ENCODE measurements at regions not wholly inside any gene's neighbourhood (a gene's known extent, or its start where the extent isn't known, plus 50 kb on each side); places are given as distances from the start of the nearest gene placed in this dataset.

DNA sequence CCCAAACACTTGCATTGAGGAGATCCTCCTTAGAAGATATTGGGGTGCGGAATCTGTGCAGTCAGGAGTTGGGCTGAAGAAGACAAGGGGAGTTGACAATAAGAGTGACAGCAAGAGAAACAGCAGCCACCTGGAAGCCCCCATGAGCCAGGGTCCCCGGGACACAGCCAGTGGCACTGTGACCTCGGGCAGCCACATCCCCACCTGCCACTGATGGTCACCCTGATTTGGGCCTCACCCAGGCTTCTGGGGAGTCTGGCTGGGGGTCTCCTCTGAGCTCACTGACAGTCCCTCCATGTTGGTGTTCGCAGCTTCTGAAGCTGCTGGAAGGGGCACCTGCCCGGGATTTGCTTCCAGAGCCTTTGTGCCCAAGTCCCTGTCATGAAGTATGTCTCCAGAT lies 123.5 kb downstream of the TTLL2 start:
- peak; percentile 81 for DNase-seq (ENCODE audit: low spot score)
- Mint-ChIP-seq H3K36me3 (ENCODE audit: low read depth) (no peaks in the 10 kb centered on the region), H3K4me3 (ENCODE audit: unreplicated experiment) (no peak overlapping the region), H3K9me3 (ENCODE audit: low read depth) (no peaks in the 10 kb centered on the region), H3K27me3 (ENCODE audit: low read depth) (peaks cover 7% of the 10 kb centered on the region), H3K27ac (ENCODE audit: unreplicated experiment) (no peak overlapping the region), H3K4me1 (ENCODE audit: low read depth) (no peaks in the 10 kb centered on the region)
- TF ChIP-seq, protein P1, sequence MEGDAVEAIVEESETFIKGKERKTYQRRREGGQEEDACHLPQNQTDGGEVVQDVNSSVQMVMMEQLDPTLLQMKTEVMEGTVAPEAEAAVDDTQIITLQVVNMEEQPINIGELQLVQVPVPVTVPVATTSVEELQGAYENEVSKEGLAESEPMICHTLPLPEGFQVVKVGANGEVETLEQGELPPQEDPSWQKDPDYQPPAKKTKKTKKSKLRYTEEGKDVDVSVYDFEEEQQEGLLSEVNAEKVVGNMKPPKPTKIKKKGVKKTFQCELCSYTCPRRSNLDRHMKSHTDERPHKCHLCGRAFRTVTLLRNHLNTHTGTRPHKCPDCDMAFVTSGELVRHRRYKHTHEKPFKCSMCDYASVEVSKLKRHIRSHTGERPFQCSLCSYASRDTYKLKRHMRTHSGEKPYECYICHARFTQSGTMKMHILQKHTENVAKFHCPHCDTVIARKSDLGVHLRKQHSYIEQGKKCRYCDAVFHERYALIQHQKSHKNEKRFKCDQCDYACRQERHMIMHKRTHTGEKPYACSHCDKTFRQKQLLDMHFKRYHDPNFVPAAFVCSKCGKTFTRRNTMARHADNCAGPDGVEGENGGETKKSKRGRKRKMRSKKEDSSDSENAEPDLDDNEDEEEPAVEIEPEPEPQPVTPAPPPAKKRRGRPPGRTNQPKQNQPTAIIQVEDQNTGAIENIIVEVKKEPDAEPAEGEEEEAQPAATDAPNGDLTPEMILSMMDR (IDR thresholded peaks at IDR 0.05), result no peak

DNA sequence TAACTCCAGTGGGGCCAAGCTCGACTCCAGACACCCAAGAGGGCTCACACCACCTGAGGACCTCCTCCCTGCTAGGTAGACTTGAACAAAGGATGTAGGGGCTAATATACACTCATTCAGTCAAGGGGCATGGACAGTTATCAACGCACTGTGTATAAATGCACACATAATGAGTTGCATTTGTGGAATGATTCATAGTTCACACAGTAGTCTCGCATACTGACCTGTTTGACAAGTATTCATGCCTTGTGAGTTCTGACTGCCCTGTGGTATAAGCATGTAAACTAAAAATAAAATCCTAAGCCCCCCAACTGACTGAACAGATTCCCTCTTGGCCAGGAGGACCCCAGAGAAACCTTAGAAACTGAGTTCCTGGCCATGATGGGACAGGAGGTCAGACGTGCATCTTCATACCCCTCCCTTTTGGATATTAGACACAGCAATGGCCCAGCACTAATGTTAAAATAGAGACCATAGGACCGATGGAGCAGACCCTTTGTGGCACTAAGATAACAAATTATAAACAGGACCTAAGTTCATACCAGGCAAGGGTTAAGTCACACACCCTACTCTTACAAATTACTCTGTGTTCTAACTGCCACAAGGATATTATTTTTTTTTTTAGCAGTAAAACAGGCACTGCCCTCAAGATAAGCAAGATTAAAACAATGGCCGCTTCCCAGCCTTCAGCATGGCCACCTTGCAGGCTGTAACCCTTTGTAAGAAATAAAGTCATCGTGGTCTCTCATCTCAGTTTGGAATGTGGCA lies 124.4 kb downstream of the TTLL2 start:
- Mint-ChIP-seq H3K27me3 (ENCODE audit: low read depth) (peaks cover 2% of the 10 kb centered on the region), H3K27ac (ENCODE audit: unreplicated experiment) (no peak overlapping the region)
- DNase-seq (ENCODE audit: low spot score), result no peak

DNA sequence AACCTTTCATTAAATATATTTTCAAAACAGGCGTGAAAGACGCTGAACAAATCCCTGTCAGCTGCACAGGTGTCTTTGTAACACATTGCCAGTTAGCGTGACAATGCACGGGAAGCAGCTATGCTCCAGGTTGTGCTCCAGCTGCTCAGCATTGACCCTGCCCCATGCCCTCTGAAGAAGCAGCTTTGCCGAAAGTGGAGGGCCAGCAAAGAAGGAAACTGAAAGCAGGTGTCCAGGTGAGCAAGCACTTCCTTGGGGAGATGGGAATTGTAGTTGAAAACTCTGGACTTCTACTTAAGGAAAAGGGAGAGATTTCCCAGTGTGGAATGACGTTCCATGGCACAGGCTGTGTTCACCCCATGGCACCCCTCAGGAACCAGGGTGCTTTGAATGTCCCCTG lies 125.7 kb downstream of the TTLL2 start:
- H3K4me1 Mint-ChIP-seq (ENCODE audit: low read depth), result no peaks in the 10 kb centered on the region
- TF ChIP-seq, protein P1 (IDR thresholded peaks at IDR 0.05), result no peak
- H3K27ac Mint-ChIP-seq (ENCODE audit: unreplicated experiment), result no peak overlapping the region
- H3K36me3 Mint-ChIP-seq (ENCODE audit: low read depth), result no peaks in the 10 kb centered on the region
- no peak overlapping the region for H3K4me3 Mint-ChIP-seq (ENCODE audit: unreplicated experiment)
- no peaks in the 10 kb centered on the region for H3K9me3 Mint-ChIP-seq (ENCODE audit: low read depth)
- H3K27me3 Mint-ChIP-seq (ENCODE audit: low read depth), result peaks cover 2% of the 10 kb centered on the region
- no peak for DNase-seq (ENCODE audit: low spot score)

More for the DNA sequence above, 124.4 kb downstream of the TTLL2 start:
- Mint-ChIP-seq H3K9me3 (ENCODE audit: low read depth) (no peaks in the 10 kb centered on the region), H3K36me3 (ENCODE audit: low read depth) (no peaks in the 10 kb centered on the region), H3K4me1 (ENCODE audit: low read depth) (no peaks in the 10 kb centered on the region), H3K4me3 (ENCODE audit: unreplicated experiment) (no peak overlapping the region)
- TF ChIP-seq, protein P1 (IDR thresholded peaks at IDR 0.05), result no peak

DNA sequence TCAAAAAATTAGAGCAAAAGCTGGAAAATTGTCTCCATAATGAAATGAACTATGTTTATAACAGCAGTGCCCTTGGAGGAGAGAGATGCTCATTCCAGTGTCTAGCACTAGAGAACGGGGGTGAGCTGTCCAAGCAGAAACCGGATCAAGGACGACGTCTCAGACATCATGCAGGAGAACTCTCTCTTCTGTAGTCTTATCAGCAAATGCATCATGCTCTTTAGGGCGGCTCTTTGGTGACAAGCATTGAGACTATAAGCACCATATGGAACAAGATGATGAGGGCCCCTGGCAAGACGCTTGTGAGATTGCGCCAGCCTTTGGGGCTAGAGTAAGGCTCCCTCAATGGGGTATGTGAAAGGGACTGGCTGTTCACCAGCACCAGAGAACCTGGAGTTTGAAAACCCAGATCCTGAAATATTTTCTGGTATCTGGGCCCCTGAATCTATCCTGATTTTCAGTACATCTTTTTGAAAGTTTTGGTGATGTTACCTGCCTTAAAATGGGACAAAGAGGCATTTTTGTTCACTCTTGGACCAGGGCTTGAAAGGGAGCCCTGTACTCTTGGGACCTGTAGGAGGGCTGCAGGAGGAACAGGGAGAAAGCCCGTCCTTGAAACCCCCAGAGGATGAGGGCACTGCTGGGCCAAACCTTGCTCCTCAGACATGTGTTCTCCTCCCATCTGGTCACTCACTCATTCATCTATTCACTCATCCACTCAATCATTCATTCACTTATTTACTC lies 127.6 kb downstream of the TTLL2 start:
- Mint-ChIP-seq H3K4me1 (ENCODE audit: low read depth) (no peaks in the 10 kb centered on the region), H3K9me3 (ENCODE audit: low read depth) (no peaks in the 10 kb centered on the region), H3K4me3 (ENCODE audit: unreplicated experiment) (no peak overlapping the region), H3K36me3 (ENCODE audit: low read depth) (no peaks in the 10 kb centered on the region), H3K27me3 (ENCODE audit: low read depth) (peaks cover 11% of the 10 kb centered on the region), H3K27ac (ENCODE audit: unreplicated experiment) (no peak overlapping the region)
- TF ChIP-seq, protein P1 (IDR thresholded peaks at IDR 0.05), result no peak
- DNase-seq (ENCODE audit: low spot score), result no peak

DNA sequence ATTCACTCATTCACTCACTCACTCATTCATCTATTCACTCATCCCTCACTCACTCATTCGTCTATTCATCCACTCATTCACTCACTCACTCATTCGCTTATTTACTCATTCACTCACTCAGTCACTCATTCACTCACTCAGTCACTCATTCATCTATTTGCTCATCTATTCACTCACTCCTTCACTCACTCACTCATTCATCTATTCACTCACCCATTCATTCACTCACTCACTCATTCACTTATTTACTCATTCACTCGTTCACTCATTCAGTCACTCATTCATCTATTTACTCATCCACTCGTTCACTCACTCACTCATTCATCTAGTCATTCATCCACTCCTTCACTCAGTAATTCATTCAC lies 128.2 kb downstream of the TTLL2 start:
- no peaks in the 10 kb centered on the region for H3K36me3 Mint-ChIP-seq (ENCODE audit: low read depth)
- peaks cover 11% of the 10 kb centered on the region for H3K27me3 Mint-ChIP-seq (ENCODE audit: low read depth)
- no peak for DNase-seq (ENCODE audit: low spot score)
- H3K27ac Mint-ChIP-seq (ENCODE audit: unreplicated experiment), result no peak overlapping the region
- TF ChIP-seq, protein P1 (IDR thresholded peaks at IDR 0.05), result no peak
- H3K4me3 Mint-ChIP-seq (ENCODE audit: unreplicated experiment), result no peak overlapping the region
- H3K4me1 Mint-ChIP-seq (ENCODE audit: low read depth), result no peaks in the 10 kb centered on the region
- H3K9me3 Mint-ChIP-seq (ENCODE audit: low read depth), result no peaks in the 10 kb centered on the region

Data from chondrocyte (in vitro differentiated cells).